D721Med (cell line): ENCODE measurements at regions not wholly inside any gene's neighbourhood (a gene's known extent, or its start where the extent isn't known, plus 50 kb on each side); places are given as distances from the start of the nearest gene placed in this dataset.

ENCODE experiments used
- DNase-seq: peaks from one replicate; pipeline ENCODE4 v3.0.0; 2011; ENCODE audit warnings: low spot score; ENCODE audit not compliant: insufficient read length
- FAIRE-seq: peaks from 2 replicates; lab custom pipeline; 2011; peaks lifted over from hg19 to GRCh38; lab: Jason Lieb, UNC
- TF ChIP-seq, protein P1 (sequence below): IDR thresholded peaks from 2 replicates; pipeline ENCODE4 v1.5.1; 2012; ENCODE audit warnings: mild to moderate bottlenecking, control low read depth; ENCODE audit not compliant: insufficient read depth; ENCODE audit errors: missing control alignments

GRCh38 chr2:446303-446874, 158.5 kb upstream of the ALKAL2 start:
- FAIRE-seq (no peak), DNase-seq (no peak)
- TF ChIP-seq, protein P1, sequence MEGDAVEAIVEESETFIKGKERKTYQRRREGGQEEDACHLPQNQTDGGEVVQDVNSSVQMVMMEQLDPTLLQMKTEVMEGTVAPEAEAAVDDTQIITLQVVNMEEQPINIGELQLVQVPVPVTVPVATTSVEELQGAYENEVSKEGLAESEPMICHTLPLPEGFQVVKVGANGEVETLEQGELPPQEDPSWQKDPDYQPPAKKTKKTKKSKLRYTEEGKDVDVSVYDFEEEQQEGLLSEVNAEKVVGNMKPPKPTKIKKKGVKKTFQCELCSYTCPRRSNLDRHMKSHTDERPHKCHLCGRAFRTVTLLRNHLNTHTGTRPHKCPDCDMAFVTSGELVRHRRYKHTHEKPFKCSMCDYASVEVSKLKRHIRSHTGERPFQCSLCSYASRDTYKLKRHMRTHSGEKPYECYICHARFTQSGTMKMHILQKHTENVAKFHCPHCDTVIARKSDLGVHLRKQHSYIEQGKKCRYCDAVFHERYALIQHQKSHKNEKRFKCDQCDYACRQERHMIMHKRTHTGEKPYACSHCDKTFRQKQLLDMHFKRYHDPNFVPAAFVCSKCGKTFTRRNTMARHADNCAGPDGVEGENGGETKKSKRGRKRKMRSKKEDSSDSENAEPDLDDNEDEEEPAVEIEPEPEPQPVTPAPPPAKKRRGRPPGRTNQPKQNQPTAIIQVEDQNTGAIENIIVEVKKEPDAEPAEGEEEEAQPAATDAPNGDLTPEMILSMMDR = no peak

DNA sequence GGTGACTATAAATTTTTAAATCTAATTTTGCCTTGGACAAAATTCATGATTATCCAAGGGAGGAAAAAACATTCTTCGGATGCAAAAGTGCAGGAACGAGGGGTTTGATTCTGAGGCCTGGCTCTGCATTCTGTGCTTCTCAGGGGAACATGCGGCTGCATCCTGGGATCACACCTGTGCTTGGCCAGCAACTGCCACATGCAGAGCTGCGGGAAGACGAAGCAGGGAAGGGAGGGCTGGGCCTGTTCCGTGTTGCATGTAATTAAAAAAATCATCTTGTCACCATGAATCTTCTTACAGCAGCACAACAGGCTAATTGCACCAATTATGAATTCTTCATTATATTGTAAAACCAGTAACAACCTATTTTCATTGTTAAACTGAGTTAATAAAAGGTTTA, 158.0 kb upstream of the ALKAL2 start:
- FAIRE-seq = no peak
- TF ChIP-seq, protein P1 = no peak

GRCh38 chr2:444937-445884, 157.3 kb upstream of the ALKAL2 start:
- FAIRE-seq (no peak), DNase-seq (no peak)
- TF ChIP-seq, protein P1 = no peak

More for the DNA sequence above, 158.0 kb upstream of the ALKAL2 start:
- DNase-seq = no peak

DNA sequence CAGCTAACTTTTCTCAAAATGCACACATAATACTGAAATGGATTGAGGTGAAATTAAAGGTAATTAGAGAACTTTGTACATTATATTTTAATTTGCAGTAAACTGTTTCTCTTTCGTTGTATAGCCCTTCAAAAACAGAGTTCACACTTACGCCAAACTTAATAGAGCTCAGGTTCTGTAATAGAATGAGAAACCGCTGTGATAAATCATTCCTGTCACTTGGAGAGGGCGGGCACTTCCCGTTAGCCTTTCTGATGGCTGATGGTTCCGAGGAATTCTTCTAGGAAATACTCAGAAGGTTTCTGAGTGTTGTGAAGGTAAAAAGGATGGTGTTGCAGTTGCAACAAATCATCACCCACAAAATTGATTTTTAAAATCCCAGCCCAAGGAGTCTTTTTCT, 155.8 kb upstream of the ALKAL2 start:
- no peak for DNase-seq
- TF ChIP-seq, protein P1 = no peak
- no peak for FAIRE-seq

DNA sequence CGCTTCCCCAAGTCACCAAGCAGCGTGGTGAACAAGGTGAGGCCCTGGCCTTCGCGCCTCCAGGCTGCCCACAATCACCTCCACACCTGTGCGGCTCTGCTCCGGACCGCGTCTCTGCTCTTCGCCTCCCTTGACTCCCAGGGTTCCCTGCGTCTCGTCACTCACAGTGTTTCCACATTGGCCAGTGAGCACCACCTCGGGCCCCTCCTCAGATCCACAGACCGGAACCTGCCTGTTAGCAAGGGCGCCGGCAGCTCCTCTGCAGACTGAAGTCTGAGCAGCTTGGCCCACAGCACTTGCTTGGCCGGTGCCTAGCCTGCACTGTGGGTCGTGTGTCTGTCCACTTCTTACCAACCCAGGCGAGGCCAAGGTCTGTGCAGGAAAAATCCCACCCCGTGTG, 155.3 kb upstream of the ALKAL2 start:
- DNase-seq (no peak), FAIRE-seq (no peak)
- TF ChIP-seq, protein P1 = no peak

- DNase-seq (no peak), FAIRE-seq (no peak)
- TF ChIP-seq, protein P1 = no peak
Observed at GRCh38 chr2:441258-442022, 153.5 kb upstream of the ALKAL2 start.
